BLaER1 treated with 17β-estradiol and CSF1 and Interleukin-3, amounts not matched to agents 10 nM and 100 nM (cell line): ENCODE measurements at regions not wholly inside any gene's neighbourhood (a gene's known extent, or its start where the extent isn't known, plus 50 kb on each side); places are given as distances from the start of the nearest gene placed in this dataset.
A peak's percentile ranks its signal among the peaks of the same experiment; 100 is the strongest.

ENCODE experiments used
- H3K27ac ChIP-seq, 11 experiments: shearing (Covaris generic); formaldehyde crosslinking; 2 replicates each; pipeline ENCODE4 v1.8.1; 2022
- H3K27me3 ChIP-seq, 11 experiments: shearing (Covaris generic); formaldehyde crosslinking; 2 replicates each; pipeline ENCODE4 v1.8.1; 2022
- H3K36me3 ChIP-seq, 11 experiments: shearing (Covaris generic); formaldehyde crosslinking; 2 replicates each; pipeline ENCODE4 v1.8.1; 2022
- H3K4me1 ChIP-seq, 10 experiments: shearing (Covaris generic); formaldehyde crosslinking; 2 replicates each; pipeline ENCODE4 v1.8.1; 2022
- H3K4me2 ChIP-seq, 11 experiments: shearing (Covaris generic); formaldehyde crosslinking; 2 replicates each; pipeline ENCODE4 v1.8.1; 2022
- H3K4me3 ChIP-seq, 10 experiments: shearing (Covaris generic); formaldehyde crosslinking; 2 replicates each; pipeline ENCODE4 v1.8.1; 2022
- H3K9ac ChIP-seq, 11 experiments: shearing (Covaris generic); formaldehyde crosslinking; 2 replicates each; pipeline ENCODE4 v1.8.1; 2022
- H3K9me3 ChIP-seq, 11 experiments: shearing (Covaris generic); formaldehyde crosslinking; replicated peaks in 1 of 11; 2 replicates each; pipeline ENCODE4 v1.8.1; 2022
- H4K20me1 ChIP-seq, 11 experiments: shearing (Covaris generic); formaldehyde crosslinking; 2 replicates each; pipeline ENCODE4 v1.8.1; 2022
- Cebpa-rat ChIP-seq, 11 experiments: shearing (Covaris generic); IDR thresholded peaks; 2 replicates each; pipeline ENCODE4 v1.8.1; 2022

- Histone ChIP-seq H3K27me3 (no peaks in the 10 kb centered on the region), H3K9me3 (peaks cover 9 to 24% (median 20%) of the 10 kb centered on the region in 11 experiments; a peak in 21 of 22 replicates), H4K20me1 (no peaks in the 10 kb centered on the region), H3K4me3 (no peak overlapping the region), H3K9ac (no peak overlapping the region), H3K4me1 (no peaks in the 10 kb centered on the region), H3K36me3 (no peaks in the 10 kb centered on the region), H3K27ac (no peak overlapping the region), H3K4me2 (no peak overlapping the region)
- TF ChIP-seq Cebpa-rat (IDR thresholded peaks at IDR 0.05): no peak
Measured at GRCh38 chr16:16790597-16790996, 411.7 kb downstream of the NPIPA7 start.

GRCh38 chr16:16791051-16791450 is 412.1 kb downstream of the NPIPA7 start:
- Histone ChIP-seq H3K27ac (no peak overlapping the region), H3K4me1 (no peaks in the 10 kb centered on the region), H4K20me1 (no peaks in the 10 kb centered on the region), H3K9ac (no peak overlapping the region), H3K9me3 (peaks cover 9 to 24% (median 20%) of the 10 kb centered on the region in 11 experiments; a peak in 21 of 22 replicates), H3K27me3 (no peaks in the 10 kb centered on the region), H3K36me3 (no peaks in the 10 kb centered on the region), H3K4me3 (no peak overlapping the region), H3K4me2 (no peak overlapping the region)
- TF ChIP-seq Cebpa-rat (IDR thresholded peaks at IDR 0.05): no peak

DNA sequence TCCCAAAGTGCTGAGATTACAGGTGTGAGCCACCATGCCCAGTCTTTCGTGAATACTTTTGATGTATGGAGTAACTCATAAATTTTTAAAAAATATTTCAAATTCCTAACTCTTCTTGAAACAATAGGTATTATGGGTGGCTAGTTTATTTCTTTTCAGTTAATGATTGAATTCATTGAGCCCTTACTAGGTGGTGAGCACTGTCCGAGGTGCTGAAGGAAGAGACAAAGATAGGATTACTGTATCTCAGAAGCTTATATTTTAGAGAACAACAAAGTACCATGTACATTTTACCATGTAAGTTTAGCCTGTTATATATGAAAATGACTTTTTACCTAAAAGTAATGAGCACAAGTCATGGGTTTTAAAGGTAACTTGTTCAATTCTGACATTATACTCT is 418.3 kb downstream of the NPIPA7 start:
- no peak for TF ChIP-seq Cebpa-rat (IDR thresholded peaks at IDR 0.05)
- Histone ChIP-seq H3K4me1 (no peaks in the 10 kb centered on the region), H3K4me3 (no peak overlapping the region), H3K4me2 (no peak overlapping the region), H4K20me1 (no peaks in the 10 kb centered on the region), H3K9me3 (0 out of 22 replicates have a peak, but pooled peaks cover 0 to under 1% (median 0%) of the 10 kb centered on the region in 11 experiments), H3K36me3 (no peaks in the 10 kb centered on the region), H3K9ac (no peak overlapping the region), H3K27ac (no peak overlapping the region), H3K27me3 (no peaks in the 10 kb centered on the region)

DNA sequence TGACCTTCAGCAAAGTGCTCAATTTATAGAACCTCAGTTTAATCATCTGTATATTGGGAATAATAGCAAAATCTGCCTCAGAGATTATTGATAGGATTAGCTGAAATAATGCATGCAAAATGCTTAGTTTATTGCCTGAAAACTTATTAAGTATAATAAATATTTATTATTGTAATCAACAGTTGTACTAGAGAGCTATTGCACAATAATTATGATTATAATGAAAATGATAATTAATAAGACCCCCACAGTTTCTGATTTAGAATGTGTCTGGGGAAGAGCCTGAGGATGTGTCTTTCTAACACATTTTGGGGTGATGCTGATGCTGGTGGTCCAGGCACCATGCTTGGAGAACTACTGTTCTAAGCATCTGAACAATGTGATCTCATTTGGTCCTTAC is 419.6 kb downstream of the NPIPA7 start:
- Histone ChIP-seq H3K9ac (no peak overlapping the region), H4K20me1 (no peaks in the 10 kb centered on the region), H3K27me3 (no peaks in the 10 kb centered on the region), H3K4me2 (no peak overlapping the region), H3K4me3 (no peak overlapping the region), H3K9me3 (no peaks in the 10 kb centered on the region), H3K36me3 (no peaks in the 10 kb centered on the region), H3K27ac (no peak overlapping the region), H3K4me1 (no peaks in the 10 kb centered on the region)
- TF ChIP-seq Cebpa-rat (IDR thresholded peaks at IDR 0.05): peak in 4 of 11 experiments; percentile 29 to 71 (median 36); a peak in 2 of 22 replicates

- no peak overlapping the region for H3K9ac ChIP-seq
- H3K36me3 ChIP-seq: no peaks in the 10 kb centered on the region
- no peaks in the 10 kb centered on the region for H4K20me1 ChIP-seq
- no peak overlapping the region for H3K4me3 ChIP-seq
- TF ChIP-seq Cebpa-rat (IDR thresholded peaks at IDR 0.05): no peak
- no peak overlapping the region for H3K4me2 ChIP-seq
- H3K27ac ChIP-seq: no peak overlapping the region
- H3K27me3 ChIP-seq: no peaks in the 10 kb centered on the region
- H3K4me1 ChIP-seq: no peaks in the 10 kb centered on the region
- no peaks in the 10 kb centered on the region for H3K9me3 ChIP-seq
Measured at GRCh38 chr16:16805809-16806208, 426.9 kb downstream of the NPIPA7 start.

DNA sequence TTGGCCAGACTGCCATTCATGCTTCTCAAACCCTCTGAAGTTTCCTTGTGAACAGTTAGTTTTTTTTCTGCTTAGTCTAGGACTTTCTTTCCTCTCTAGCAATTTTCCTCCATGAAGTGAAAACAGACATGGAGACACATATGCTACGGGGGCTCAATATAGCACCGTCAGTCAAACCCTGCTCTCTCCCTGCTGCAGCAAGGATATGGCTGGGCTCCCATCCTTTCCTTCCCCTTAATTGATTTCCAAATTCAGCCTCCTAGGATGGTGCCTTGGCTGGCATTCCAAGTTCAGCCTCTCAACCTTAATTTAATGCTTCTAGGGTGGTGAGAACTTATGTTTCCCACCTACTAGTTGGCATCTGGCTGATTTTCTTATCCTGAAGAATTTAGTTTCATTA is 436.7 kb downstream of the NPIPA7 start:
- Histone ChIP-seq H3K36me3 (no peaks in the 10 kb centered on the region), H4K20me1 (no peaks in the 10 kb centered on the region), H3K4me2 (no peak overlapping the region), H3K27me3 (no peaks in the 10 kb centered on the region), H3K27ac (no peak overlapping the region), H3K4me1 (no peaks in the 10 kb centered on the region), H3K9me3 (peaks cover 3 to 14% (median 11%) of the 10 kb centered on the region in 11 experiments), H3K4me3 (no peak overlapping the region), H3K9ac (no peak overlapping the region)
- no peak for TF ChIP-seq Cebpa-rat (IDR thresholded peaks at IDR 0.05)

DNA sequence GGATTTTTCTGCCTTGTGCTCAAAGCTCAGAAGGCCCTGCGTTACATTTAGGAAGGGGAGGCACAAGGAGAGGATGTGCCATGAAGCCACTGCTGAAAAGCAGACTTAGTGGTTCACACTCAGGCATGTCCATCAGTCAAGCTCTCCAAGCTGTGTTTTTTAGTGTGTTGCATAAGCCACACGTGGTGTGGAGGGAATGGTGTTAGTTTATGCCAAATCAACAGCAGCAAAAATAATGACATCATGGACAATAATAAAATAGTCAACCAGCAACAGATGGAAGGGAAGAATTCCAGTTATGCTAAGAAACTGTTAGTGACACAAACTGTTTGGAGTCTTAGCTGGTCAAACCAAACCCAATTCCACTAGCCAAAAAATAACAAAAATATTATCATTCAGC is 438.3 kb downstream of the NPIPA7 start:
- Histone ChIP-seq H3K4me1 (no peaks in the 10 kb centered on the region), H3K9me3 (peaks cover 19 to 29% (median 27%) of the 10 kb centered on the region in 11 experiments), H3K27ac (no peak overlapping the region), H3K4me3 (no peak overlapping the region), H3K9ac (no peak overlapping the region), H3K36me3 (peaks cover 0 to 5% (median 0%) of the 10 kb centered on the region in 11 experiments; a peak in 1 of 22 replicates), H3K27me3 (no peaks in the 10 kb centered on the region), H4K20me1 (no peaks in the 10 kb centered on the region), H3K4me2 (no peak overlapping the region)
- no peak for TF ChIP-seq Cebpa-rat (IDR thresholded peaks at IDR 0.05)

GRCh38 chr16:16821261-16821660 is 442.3 kb downstream of the NPIPA7 start:
- H4K20me1 ChIP-seq: no peaks in the 10 kb centered on the region
- no peak for TF ChIP-seq Cebpa-rat (IDR thresholded peaks at IDR 0.05)
- H3K4me2 ChIP-seq: no peak overlapping the region
- H3K9ac ChIP-seq: no peak overlapping the region
- H3K27me3 ChIP-seq: no peaks in the 10 kb centered on the region
- no peak overlapping the region for H3K4me3 ChIP-seq
- no peak overlapping the region for H3K27ac ChIP-seq
- H3K36me3 ChIP-seq: peaks cover 0 to 5% (median 0%) of the 10 kb centered on the region in 11 experiments; a peak in 1 of 22 replicates
- no peaks in the 10 kb centered on the region for H3K4me1 ChIP-seq
- H3K9me3 ChIP-seq: peaks cover 21 to 46% (median 30%) of the 10 kb centered on the region in 11 experiments

DNA sequence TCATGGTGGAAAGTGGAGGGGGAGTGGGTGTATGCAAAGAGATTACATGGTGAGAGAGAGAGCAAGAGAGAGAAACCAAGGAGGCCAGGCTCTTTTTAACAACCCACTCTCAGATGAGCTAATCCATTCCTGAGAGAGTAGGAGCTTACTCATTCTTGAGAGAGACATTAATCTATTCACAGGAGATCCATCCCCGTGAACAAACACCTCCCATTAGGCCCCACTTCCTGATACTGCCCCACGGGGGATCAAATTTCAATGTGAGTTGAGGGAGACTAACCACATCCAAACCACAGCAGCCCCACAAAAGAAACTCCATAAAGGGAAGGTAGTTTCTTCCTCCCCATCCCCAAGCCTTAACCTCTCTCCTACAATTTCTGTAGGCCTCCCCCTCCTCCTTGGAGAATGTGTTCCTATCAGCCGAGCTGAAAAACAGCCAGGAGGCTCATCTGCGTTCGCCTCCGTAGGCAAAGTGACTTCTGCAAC is 450.0 kb downstream of the NPIPA7 start:
- peaks cover 0 to 2% (median 0%) of the 10 kb centered on the region in 11 experiments; a peak in 3 of 22 replicates for H3K9me3 ChIP-seq
- H3K4me3 ChIP-seq: no peak overlapping the region
- TF ChIP-seq Cebpa-rat (IDR thresholded peaks at IDR 0.05): no peak
- no peaks in the 10 kb centered on the region for H4K20me1 ChIP-seq
- H3K4me1 ChIP-seq: peaks cover 6 to 17% (median 13%) of the 10 kb centered on the region in 10 experiments; a peak in 18 of 20 replicates
- no peak overlapping the region for H3K9ac ChIP-seq
- peak overlapping the region; percentile 13 to 75 (median 60); a peak in 21 of 22 replicates for H3K4me2 ChIP-seq
- no peak overlapping the region for H3K27ac ChIP-seq
- H3K27me3 ChIP-seq: no peaks in the 10 kb centered on the region
- H3K36me3 ChIP-seq: no peaks in the 10 kb centered on the region

DNA sequence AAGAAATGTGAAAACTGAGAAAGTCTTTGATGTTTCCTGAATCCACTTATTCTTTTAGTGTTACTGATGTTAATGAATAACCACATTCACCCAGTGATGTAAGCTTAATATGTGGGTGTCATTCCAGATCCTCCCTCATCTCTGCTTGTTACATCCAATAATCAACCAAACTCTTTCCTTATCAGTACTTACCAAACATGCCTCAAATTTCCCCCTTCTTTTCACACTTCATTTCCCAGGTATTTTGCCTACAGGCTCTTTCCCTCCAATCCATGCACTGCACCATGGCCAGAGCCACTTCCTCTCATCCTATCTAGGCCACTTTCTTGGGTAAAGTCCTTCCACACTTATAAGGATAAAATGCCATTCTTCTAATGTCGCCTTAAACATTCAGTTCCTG is 451.5 kb downstream of the NPIPA7 start:
- H3K27ac ChIP-seq: no peak overlapping the region
- TF ChIP-seq Cebpa-rat (IDR thresholded peaks at IDR 0.05): no peak
- no peaks in the 10 kb centered on the region for H3K9me3 ChIP-seq
- H3K4me2 ChIP-seq: no peak overlapping the region
- no peak overlapping the region for H3K9ac ChIP-seq
- H3K36me3 ChIP-seq: no peaks in the 10 kb centered on the region
- no peak overlapping the region for H3K4me3 ChIP-seq
- no peaks in the 10 kb centered on the region for H4K20me1 ChIP-seq
- H3K4me1 ChIP-seq: peaks cover 6 to 17% (median 13%) of the 10 kb centered on the region in 10 experiments; a peak in 18 of 20 replicates
- no peaks in the 10 kb centered on the region for H3K27me3 ChIP-seq
